Transverse colon (tissue), 4 donors: ENCODE measurements at regions not wholly inside any gene's neighbourhood (a gene's known extent, or its start where the extent isn't known, plus 50 kb on each side); places are given as distances from the start of the nearest gene placed in this dataset.
"Not testable (repeated sequence)": the region's sequence is repeated elsewhere in the genome, so short reads cannot be mapped to it uniquely, and the experiment has no call there.

Source experiments
- CTCF ChIP-seq, 5 experiments: fragments of 200-600 bp in 3 of 5; fragments of 450-650 bp in 2 of 5; sonication (generic) in 3 of 5; IDR thresholded peaks; 1 replicate in 2 of 5; 2 replicates in 3 of 5; pipeline ENCODE4 v1.5.1; 2016 to 2017; ENCODE audit warnings: antibody characterized with exemption in 5 of 5, inconsistent platforms in 3 of 5, mild to moderate bottlenecking in 2 of 5, moderate library complexity in 1 of 5
- POLR2A ChIP-seq: fragments of 450-650 bp; IDR thresholded peaks from one replicate; pipeline ENCODE4 v1.6.1; 2016; ENCODE audit warnings: antibody characterized with exemption, mild to moderate bottlenecking, moderate library complexity
- POLR2AphosphoS5 ChIP-seq, 3 donors: sonication (generic); formaldehyde crosslinking; IDR thresholded peaks; one replicate each; pipeline ENCODE4 v1.6.1; 2016; ENCODE audit warnings: antibody characterized with exemption in 3 of 3

GRCh38 chr10:50688183-50688582 is 51.6 kb upstream of the ASAH2B start:
- not testable (repeated sequence) for TF ChIP-seq POLR2A; CTCF (IDR thresholded peaks at IDR 0.05); POLR2AphosphoS5 (IDR thresholded peaks at IDR 0.05)
